H1 (cell line): ENCODE measurements at regions not wholly inside any gene's neighbourhood (a gene's known extent, or its start where the extent isn't known, plus 50 kb on each side); places are given as distances from the start of the nearest gene placed in this dataset.

Experiments used
- GABPA ChIP-seq: IDR thresholded peaks from 2 replicates; pipeline ENCODE4 v1.6.1; 2011; ENCODE audit warnings: mild to moderate bottlenecking, low read length, moderate library complexity, borderline replicate concordance; ENCODE audit not compliant: insufficient read depth

GRCh38 chr18:53639687-53640086 lies 584.8 kb downstream of the MBD2 start (continued):
- TF ChIP-seq GABPA, result no peak
